Small intestine (tissue), 7 donors: ENCODE measurements at regions not wholly inside any gene's neighbourhood (a gene's known extent, or its start where the extent isn't known, plus 50 kb on each side); places are given as distances from the start of the nearest gene placed in this dataset.

Source experiments
- DNase-seq, 2 donors: peaks; one replicate each; pipeline versions ENCODE4 v3.0.0 to v3.0.0-alpha.2; 2013
- FAIRE-seq: peaks from 2 replicates; lab custom pipeline; 2012; peaks lifted over from hg19 to GRCh38; lab: Jason Lieb, UNC
- H3K27ac ChIP-seq, 3 donors: one replicate each; pipeline ENCODE4 v1.5.1; 2013; ENCODE audit warnings: low read length in 2 of 3, mild to moderate bottlenecking in 2 of 3, control low read depth in 1 of 3, inconsistent platforms in 1 of 3, low read depth in 1 of 3, moderate library complexity in 1 of 3
- H3K27me3 ChIP-seq, 3 donors: one replicate each; pipeline ENCODE4 v1.6.1; 2013; ENCODE audit warnings: low read length in 3 of 3, inconsistent platforms in 1 of 3; ENCODE audit not compliant: control insufficient read depth in 3 of 3, insufficient read depth in 3 of 3
- H3K36me3 ChIP-seq, 3 donors: one replicate each; pipeline ENCODE4 v1.6.1; 2013; ENCODE audit warnings: low read length in 3 of 3, inconsistent platforms in 1 of 3, low read depth in 1 of 3, mild to moderate bottlenecking in 1 of 3, moderate library complexity in 1 of 3; ENCODE audit not compliant: control insufficient read depth in 3 of 3, insufficient read depth in 2 of 3
- H3K4me1 ChIP-seq, 3 donors: one replicate each; pipeline ENCODE4 v1.6.1; 2013; ENCODE audit warnings: low read length in 2 of 3, inconsistent platforms in 1 of 3, low read depth in 1 of 3, mild to moderate bottlenecking in 1 of 3, moderate library complexity in 1 of 3; ENCODE audit not compliant: control insufficient read depth in 3 of 3, insufficient read depth in 2 of 3
- H3K4me3 ChIP-seq, 3 donors: one replicate each; pipeline ENCODE4 v1.5.1; 2013; ENCODE audit warnings: low read length in 3 of 3, control low read depth in 1 of 3, inconsistent platforms in 1 of 3, low read depth in 1 of 3, mild to moderate bottlenecking in 1 of 3, moderate library complexity in 1 of 3
- H3K9me3 ChIP-seq, 2 donors: one replicate each; pipeline ENCODE4 v1.6.1; 2013; ENCODE audit warnings: low read depth in 1 of 2, low read length in 1 of 2; ENCODE audit not compliant: control insufficient read depth in 2 of 2, insufficient read depth in 1 of 2
- WGBS, 3 donors: extraction: QIAGEN DNeasy Blood & Tissue Kit; methylation state at CpG; one replicate each; pipeline ENCODE4 v1.1.7; 2013; 5-methylcytosine and 5-hydroxymethylcytosine counted together
- donor health status: healthy with polysubstance abuse.
- donor health status: control.
- donor health status: control.
- donor health status: Bipolar disorder and iron deficiency.
- donor health status: healthy.

DNA sequence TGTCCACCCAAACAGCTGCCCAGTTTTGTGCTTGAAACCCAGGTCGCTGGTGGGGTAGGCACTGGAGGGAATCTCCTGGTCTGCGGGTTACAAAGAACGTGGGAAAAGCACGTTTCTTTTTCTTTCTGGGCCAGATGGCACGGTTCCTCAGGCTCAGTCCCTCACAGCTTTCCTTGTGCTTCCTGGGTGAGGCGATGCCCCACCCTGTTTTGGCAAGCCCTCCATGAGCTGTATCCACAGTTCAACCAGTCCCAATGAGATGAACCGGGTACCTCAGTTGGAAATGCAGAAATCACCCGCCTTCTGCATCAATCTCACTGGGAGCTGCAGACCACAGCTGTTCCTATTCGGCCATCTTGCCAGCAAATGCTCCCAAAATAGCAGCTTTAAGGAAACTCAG is 51.4 kb upstream of the TMTC2 start:
- no peaks in the 10 kb centered on the region for H3K27me3 ChIP-seq
- H3K36me3 ChIP-seq, result no peaks in the 10 kb centered on the region
- H3K4me3 ChIP-seq, result no peak overlapping the region
- no peaks in the 10 kb centered on the region for H3K4me1 ChIP-seq
- no peak for DNase-seq
- no peak overlapping the region for H3K27ac ChIP-seq
- H3K9me3 ChIP-seq, result peaks cover 0 to 5% of the 10 kb centered on the region in 2 donors
- FAIRE-seq, result no peak
- 77 to 87% (median 80%) methylated on average over 9 of the region's 9 CpGs for WGBS, 3 donors
